PC-9 (cell line): ENCODE measurements at regions not wholly inside any gene's neighbourhood (a gene's known extent, or its start where the extent isn't known, plus 50 kb on each side); places are given as distances from the start of the nearest gene placed in this dataset.

Experiments
- EZH2 ChIP-seq: fragments of 200-600 bp; sonication (generic); IDR thresholded peaks from 2 replicates; pipeline ENCODE4 v1.8.0; 2017; ENCODE audit warnings: antibody characterized with exemption, low read depth
- TF ChIP-seq, protein P1 (sequence below): fragments of 200-600 bp; sonication (generic); conservative IDR thresholded peaks from 2 replicates; pipeline ENCODE4 v1.6.1; 2017; ENCODE audit warnings: mixed run types, antibody characterized with exemption, mild to moderate bottlenecking, moderate library complexity

GRCh38 chr9:78585909-78586308, 289.0 kb downstream of the PSAT1 start:
- TF ChIP-seq EZH2: no peak
- TF ChIP-seq, protein P1, sequence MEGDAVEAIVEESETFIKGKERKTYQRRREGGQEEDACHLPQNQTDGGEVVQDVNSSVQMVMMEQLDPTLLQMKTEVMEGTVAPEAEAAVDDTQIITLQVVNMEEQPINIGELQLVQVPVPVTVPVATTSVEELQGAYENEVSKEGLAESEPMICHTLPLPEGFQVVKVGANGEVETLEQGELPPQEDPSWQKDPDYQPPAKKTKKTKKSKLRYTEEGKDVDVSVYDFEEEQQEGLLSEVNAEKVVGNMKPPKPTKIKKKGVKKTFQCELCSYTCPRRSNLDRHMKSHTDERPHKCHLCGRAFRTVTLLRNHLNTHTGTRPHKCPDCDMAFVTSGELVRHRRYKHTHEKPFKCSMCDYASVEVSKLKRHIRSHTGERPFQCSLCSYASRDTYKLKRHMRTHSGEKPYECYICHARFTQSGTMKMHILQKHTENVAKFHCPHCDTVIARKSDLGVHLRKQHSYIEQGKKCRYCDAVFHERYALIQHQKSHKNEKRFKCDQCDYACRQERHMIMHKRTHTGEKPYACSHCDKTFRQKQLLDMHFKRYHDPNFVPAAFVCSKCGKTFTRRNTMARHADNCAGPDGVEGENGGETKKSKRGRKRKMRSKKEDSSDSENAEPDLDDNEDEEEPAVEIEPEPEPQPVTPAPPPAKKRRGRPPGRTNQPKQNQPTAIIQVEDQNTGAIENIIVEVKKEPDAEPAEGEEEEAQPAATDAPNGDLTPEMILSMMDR: no peak
